Retinal pigment epithelial cell (primary cell): ENCODE measurements at regions not wholly inside any gene's neighbourhood (a gene's known extent, or its start where the extent isn't known, plus 50 kb on each side); places are given as distances from the start of the nearest gene placed in this dataset.

Experiments
- DNase-seq: peaks from one replicate; pipeline ENCODE4 v3.0.0-alpha.2; 2010; ENCODE audit warnings: low read depth
- H3K4me3 ChIP-seq: 2 replicates; pipeline ENCODE4 v1.5.1; 2011; ENCODE audit warnings: mild to moderate bottlenecking, low read length, control low read depth, moderate library complexity
- CTCF ChIP-seq: conservative IDR thresholded peaks from 2 replicates; pipeline ENCODE4 v1.5.1; 2011; ENCODE audit warnings: low read depth, low read length, control low read depth, inconsistent platforms

GRCh38 chr6:109315341-109316110 lies 66.7 kb downstream of the CD164 start:
- DNase-seq, result peak; percentile 71
- TF ChIP-seq CTCF, result no peak
- no peak overlapping the region for H3K4me3 ChIP-seq

GRCh38 chr6:109314313-109314712 lies 68.0 kb downstream of the CD164 start:
- DNase-seq, result no peak
- TF ChIP-seq CTCF, result no peak
- no peak overlapping the region for H3K4me3 ChIP-seq

- TF ChIP-seq CTCF, result no peak
- DNase-seq, result no peak
- H3K4me3 ChIP-seq, result no peak overlapping the region
These were observed 69.1 kb downstream of the CD164 start for GRCh38 chr6:109313139-109313538.

GRCh38 chr6:109311471-109311870 lies 70.8 kb downstream of the CD164 start:
- H3K4me3 ChIP-seq, result no peak overlapping the region
- no peak for TF ChIP-seq CTCF
- DNase-seq, result no peak

GRCh38 chr6:109309917-109310316 lies 72.3 kb downstream of the CD164 start:
- no peak for TF ChIP-seq CTCF
- DNase-seq, result no peak
- no peak overlapping the region for H3K4me3 ChIP-seq

- TF ChIP-seq CTCF, result no peak
- DNase-seq, result no peak
- H3K4me3 ChIP-seq, result no peak overlapping the region
These were observed 74.2 kb downstream of the CD164 start for GRCh38 chr6:109308018-109308492.

- H3K4me3 ChIP-seq, result no peak overlapping the region
- no peak for DNase-seq
- no peak for TF ChIP-seq CTCF
These were observed 75.5 kb downstream of the CD164 start for GRCh38 chr6:109306733-109307132.
